HFF-Myc (cell line): ENCODE measurements at regions not wholly inside any gene's neighbourhood (a gene's known extent, or its start where the extent isn't known, plus 50 kb on each side); places are given as distances from the start of the nearest gene placed in this dataset.

ENCODE experiments used
- DNase-seq: peaks from one replicate; pipeline ENCODE4 v3.0.0-alpha.2; 2011; ENCODE audit warnings: low read depth; ENCODE audit errors: extremely low read depth
- H3K4me3 ChIP-seq: replicated peaks from 2 replicates; pipeline ENCODE4 v1.5.1; 2011; ENCODE audit warnings: low read depth, mild to moderate bottlenecking, control low read depth, low read length
- TF ChIP-seq, protein P1 (sequence below): IDR thresholded peaks from 2 replicates; pipeline ENCODE4 v1.5.1; 2012; ENCODE audit warnings: mild to moderate bottlenecking, low read depth, low read length, control low read depth; ENCODE audit errors: missing control alignments

- no peak for DNase-seq
- TF ChIP-seq, protein P1, sequence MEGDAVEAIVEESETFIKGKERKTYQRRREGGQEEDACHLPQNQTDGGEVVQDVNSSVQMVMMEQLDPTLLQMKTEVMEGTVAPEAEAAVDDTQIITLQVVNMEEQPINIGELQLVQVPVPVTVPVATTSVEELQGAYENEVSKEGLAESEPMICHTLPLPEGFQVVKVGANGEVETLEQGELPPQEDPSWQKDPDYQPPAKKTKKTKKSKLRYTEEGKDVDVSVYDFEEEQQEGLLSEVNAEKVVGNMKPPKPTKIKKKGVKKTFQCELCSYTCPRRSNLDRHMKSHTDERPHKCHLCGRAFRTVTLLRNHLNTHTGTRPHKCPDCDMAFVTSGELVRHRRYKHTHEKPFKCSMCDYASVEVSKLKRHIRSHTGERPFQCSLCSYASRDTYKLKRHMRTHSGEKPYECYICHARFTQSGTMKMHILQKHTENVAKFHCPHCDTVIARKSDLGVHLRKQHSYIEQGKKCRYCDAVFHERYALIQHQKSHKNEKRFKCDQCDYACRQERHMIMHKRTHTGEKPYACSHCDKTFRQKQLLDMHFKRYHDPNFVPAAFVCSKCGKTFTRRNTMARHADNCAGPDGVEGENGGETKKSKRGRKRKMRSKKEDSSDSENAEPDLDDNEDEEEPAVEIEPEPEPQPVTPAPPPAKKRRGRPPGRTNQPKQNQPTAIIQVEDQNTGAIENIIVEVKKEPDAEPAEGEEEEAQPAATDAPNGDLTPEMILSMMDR, result no peak
- H3K4me3 ChIP-seq, result no peak overlapping the region
Observed at GRCh38 chr12:47352067-47352466, 272.3 kb upstream of the AMIGO2 start.

DNA sequence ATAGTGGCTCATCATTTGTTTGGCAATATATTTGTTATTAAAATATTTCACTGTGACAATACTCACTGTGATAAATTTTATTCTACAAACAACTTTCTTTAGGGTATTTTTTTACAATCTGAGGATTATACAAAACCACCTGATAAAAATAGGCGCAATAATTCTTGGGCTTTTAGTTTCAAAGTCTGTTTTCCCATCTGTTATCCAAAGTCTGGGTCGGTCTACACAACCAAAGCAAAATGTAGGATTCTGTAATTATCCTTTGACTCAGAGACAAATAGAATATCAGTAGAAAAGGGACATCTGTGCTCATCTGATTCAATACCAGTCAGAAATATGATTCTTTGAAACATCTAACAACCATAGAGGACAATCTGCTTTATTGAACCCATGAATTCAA, 271.8 kb upstream of the AMIGO2 start:
- H3K4me3 ChIP-seq, result no peak overlapping the region
- TF ChIP-seq, protein P1, result no peak
- DNase-seq, result no peak

DNA sequence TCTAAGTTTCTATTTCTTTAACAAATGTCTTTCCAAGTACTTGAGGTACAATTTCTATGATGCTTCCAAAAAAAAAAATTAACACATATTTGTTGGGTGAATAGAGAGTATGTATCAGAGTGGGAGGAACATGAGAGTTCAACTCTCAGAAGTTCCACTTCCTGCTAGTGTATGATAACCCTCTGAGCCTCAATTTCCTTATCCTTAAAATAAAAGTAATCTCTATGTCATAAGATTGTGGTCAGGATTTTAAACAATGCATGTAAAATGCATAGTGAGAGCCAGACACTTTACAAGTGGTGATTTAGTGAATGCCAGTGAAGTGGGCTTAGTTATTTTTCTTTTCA, 270.3 kb upstream of the AMIGO2 start:
- TF ChIP-seq, protein P1, result no peak

GRCh38 chr12:47349137-47350061, 269.6 kb upstream of the AMIGO2 start:
- no peak for DNase-seq
- TF ChIP-seq, protein P1, result no peak
- H3K4me3 ChIP-seq, result no peak overlapping the region

More for the DNA sequence above, 270.3 kb upstream of the AMIGO2 start:
- DNase-seq, result no peak
- no peak overlapping the region for H3K4me3 ChIP-seq

DNA sequence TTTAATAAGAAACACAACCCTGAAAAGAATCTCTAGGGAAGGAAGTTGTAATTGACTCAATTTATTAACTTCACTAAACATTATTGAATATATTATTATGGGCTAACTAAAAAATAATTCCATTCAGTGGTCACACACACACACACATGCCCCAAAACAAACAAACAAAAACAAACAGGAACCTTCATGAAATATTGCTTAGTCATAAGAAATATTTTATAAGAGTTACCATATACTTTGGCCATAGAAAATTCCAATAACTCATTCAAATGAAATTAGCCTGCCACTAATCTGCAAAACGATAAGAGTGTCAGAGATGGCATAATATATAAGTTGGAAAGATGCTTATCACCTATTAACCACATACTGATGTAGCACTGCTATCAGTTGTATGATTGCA, 268.4 kb upstream of the AMIGO2 start:
- no peak overlapping the region for H3K4me3 ChIP-seq
- no peak for DNase-seq
- TF ChIP-seq, protein P1, result no peak

DNA sequence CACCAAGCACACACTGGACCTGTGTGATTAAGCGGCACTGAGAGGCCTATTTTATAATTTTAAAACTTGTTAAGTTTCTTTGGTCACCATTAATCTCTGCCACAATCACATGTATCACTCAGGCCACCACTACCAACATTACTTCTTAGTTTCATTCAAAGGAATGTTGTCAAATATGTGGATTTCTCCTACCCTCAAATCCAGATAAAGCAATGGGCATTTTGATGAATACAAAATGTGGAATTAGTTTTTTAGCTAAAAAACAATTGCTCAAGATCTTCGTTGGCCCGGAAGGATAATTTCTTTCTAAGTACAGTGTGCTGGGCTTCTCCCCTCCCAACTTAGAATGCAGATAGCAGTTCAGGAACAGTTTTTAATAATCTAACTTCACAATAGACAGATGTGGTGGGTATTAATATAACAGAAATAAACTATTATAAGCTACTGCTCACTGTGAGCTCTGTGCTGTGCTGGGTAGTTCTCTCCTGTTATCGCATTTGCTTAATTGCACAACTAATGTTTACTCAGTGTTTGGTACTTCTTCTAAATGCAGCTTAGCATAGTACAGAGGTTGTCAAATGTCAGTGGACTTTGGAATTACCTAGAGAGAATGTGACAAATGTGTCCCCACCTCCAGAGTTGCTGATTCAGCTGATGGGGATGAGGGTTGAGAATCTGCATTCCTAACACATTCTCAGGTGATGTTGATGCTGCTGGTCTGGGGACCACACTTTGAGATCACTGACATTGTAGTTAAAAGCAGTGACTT, 266.7 kb upstream of the AMIGO2 start:
- no peak overlapping the region for H3K4me3 ChIP-seq
- TF ChIP-seq, protein P1, result no peak
- no peak for DNase-seq
